Smooth muscle cell (in vitro differentiated cells): ENCODE measurements at regions not wholly inside any gene's neighbourhood (a gene's known extent, or its start where the extent isn't known, plus 50 kb on each side); places are given as distances from the start of the nearest gene placed in this dataset.

Experiments used
- DNase-seq: peaks from one replicate; lab custom pipeline; 2025; ENCODE audit not compliant: unreplicated experiment; lab: John Stamatoyannopoulos, UW
- H2AFZ ChIP-seq: fragments of 200-600 bp; sonication (generic); 2 replicates; pipeline ENCODE4 v1.6.0; 2016; ENCODE audit warnings: antibody characterized with exemption, low read depth, mild to moderate bottlenecking
- H3F3A ChIP-seq: fragments of 200-600 bp; sonication (generic); 2 replicates; pipeline ENCODE4 v1.6.0; 2017; ENCODE audit warnings: antibody characterized with exemption, low read depth
- H3K27ac ChIP-seq: fragments of 200-600 bp; sonication (generic); 2 replicates; pipeline ENCODE4 v1.5.1; 2016; ENCODE audit warnings: low read depth, mild to moderate bottlenecking
- H3K27me3 ChIP-seq: fragments of 200-600 bp; sonication (generic); 2 replicates; pipeline ENCODE4 v1.6.1; 2016; ENCODE audit warnings: low read depth, mild to moderate bottlenecking
- H3K36me3 ChIP-seq: fragments of 200-600 bp; sonication (generic); 2 replicates; pipeline ENCODE4 v1.5.1; 2016; ENCODE audit warnings: low read depth
- H3K4me1 ChIP-seq: fragments of 200-600 bp; sonication (generic); 2 replicates; pipeline ENCODE4 v1.5.1; 2016; ENCODE audit warnings: low read depth
- H3K4me2 ChIP-seq: fragments of 200-600 bp; sonication (generic); 2 replicates; pipeline ENCODE4 v1.6.0; 2016; ENCODE audit warnings: mild to moderate bottlenecking
- H3K4me3 ChIP-seq: fragments of 200-600 bp; sonication (generic); 2 replicates; pipeline ENCODE4 v1.5.1; 2016; ENCODE audit warnings: mild to moderate bottlenecking
- H3K79me2 ChIP-seq: fragments of 200-600 bp; sonication (generic); 2 replicates; pipeline ENCODE4 v1.6.0; 2016; ENCODE audit warnings: low read depth, mild to moderate bottlenecking
- H3K9ac ChIP-seq: fragments of 200-600 bp; sonication (generic); 2 replicates; pipeline ENCODE4 v1.6.0; 2016; ENCODE audit warnings: low read depth
- H3K9me3 ChIP-seq: fragments of 200-600 bp; sonication (generic); replicated peaks from 2 replicates; pipeline ENCODE4 v1.5.1; 2016; ENCODE audit warnings: low read depth
- H4K20me1 ChIP-seq: fragments of 200-600 bp; sonication (generic); 2 replicates; pipeline ENCODE4 v1.6.0; 2016; ENCODE audit warnings: low read depth
- CTCF ChIP-seq: fragments of 200-600 bp; sonication (generic); IDR thresholded peaks from 2 replicates; pipeline ENCODE4 v1.5.1; 2017; ENCODE audit warnings: borderline replicate concordance, mild to moderate bottlenecking, antibody characterized with exemption; ENCODE audit not compliant: insufficient read depth, poor library complexity, severe bottlenecking
- WGBS: methylation state at CpG from one replicate; pipeline ENCODE4 v1.1.7; 2016; ENCODE audit warnings: low lambda C conversion rate; 5-methylcytosine and 5-hydroxymethylcytosine counted together

DNA sequence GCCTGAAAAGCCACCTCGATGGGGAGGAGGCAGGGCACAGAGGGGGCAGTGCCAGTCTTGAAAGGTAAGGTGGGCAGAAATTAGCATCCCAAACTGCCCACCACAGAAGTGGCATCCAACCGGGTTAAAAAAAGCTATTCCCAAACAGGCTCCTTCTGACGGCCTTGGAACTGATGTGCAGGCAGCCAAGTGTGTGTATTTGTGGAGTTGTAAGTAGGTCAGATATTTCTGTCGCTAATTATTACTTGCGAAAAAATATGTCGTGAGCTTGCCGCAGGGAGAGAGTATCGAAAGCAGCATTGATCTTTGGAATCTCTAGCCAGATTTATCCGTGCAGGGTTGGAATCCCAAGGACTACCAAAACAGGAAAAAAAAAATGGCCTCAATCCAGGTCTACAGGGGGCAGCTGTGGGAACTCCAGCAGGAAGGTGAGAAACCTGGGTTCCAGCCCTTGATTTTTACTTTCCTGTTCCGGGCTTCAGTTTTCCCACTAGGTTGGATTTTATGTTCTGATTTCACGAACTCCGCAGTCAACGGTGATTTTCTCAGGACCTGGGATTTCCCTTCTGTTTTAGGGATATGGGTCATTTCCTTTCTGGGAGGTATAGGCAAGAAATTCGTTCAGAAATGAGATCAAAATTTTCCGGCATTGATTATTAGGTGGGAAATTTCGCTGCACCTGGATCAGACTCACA, 200.8 kb downstream of the RGS3 start:
- no peaks in the 10 kb centered on the region for H3F3A ChIP-seq

GRCh38 chr9:113665064-113665463, 201.5 kb downstream of the RGS3 start:
- Histone ChIP-seq H3K9me3 (no peaks in the 10 kb centered on the region), H3F3A (no peaks in the 10 kb centered on the region), H3K4me2 (no peak overlapping the region), H2AFZ (no peak overlapping the region), H3K79me2 (no peaks in the 10 kb centered on the region), H3K4me3 (no peak overlapping the region), H3K27ac (no peak overlapping the region), H4K20me1 (no peaks in the 10 kb centered on the region), H3K4me1 (no peaks in the 10 kb centered on the region), H3K27me3 (no peaks in the 10 kb centered on the region), H3K9ac (no peak overlapping the region), H3K36me3 (no peaks in the 10 kb centered on the region)
- TF ChIP-seq CTCF = no peak
- 100% methylated on average over 1 of the region's 1 CpG for WGBS
- DNase-seq = no peak

More for the DNA sequence above, 200.8 kb downstream of the RGS3 start:
- Histone ChIP-seq H3K27ac (no peak overlapping the region), H3K36me3 (no peaks in the 10 kb centered on the region), H3K9me3 (no peaks in the 10 kb centered on the region), H3K4me3 (no peak overlapping the region), H2AFZ (no peak overlapping the region), H3K79me2 (no peaks in the 10 kb centered on the region), H4K20me1 (no peaks in the 10 kb centered on the region), H3K9ac (no peak overlapping the region), H3K4me2 (no peak overlapping the region), H3K4me1 (no peaks in the 10 kb centered on the region), H3K27me3 (no peaks in the 10 kb centered on the region)
- no peak for TF ChIP-seq CTCF
- WGBS = 88% methylated on average over 16 of the region's 16 CpGs
- no peak for DNase-seq

DNA sequence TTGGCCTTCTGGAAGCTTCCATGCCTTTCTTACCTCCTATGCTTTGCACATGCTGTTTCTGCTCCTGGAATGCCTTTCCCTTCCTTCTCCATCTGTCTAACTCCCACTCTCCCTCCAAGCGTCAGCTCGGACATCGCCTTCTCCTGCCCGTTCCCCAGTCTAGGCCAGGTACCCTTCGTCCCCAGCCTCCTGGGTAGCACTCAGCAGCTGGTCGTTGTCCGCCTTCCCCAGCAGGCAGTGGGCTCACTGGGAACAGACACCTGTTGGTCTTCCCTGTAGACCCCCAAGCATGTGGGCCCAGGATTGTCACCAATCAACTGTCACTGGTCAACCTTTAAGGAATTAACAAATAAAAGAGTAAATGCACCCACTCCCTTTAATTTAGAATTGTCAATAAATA, 202.2 kb downstream of the RGS3 start:
- Histone ChIP-seq H3K4me3 (no peak overlapping the region), H4K20me1 (no peaks in the 10 kb centered on the region), H3K4me2 (no peak overlapping the region), H3K9me3 (no peaks in the 10 kb centered on the region), H3K4me1 (no peaks in the 10 kb centered on the region), H2AFZ (no peak overlapping the region), H3F3A (no peaks in the 10 kb centered on the region), H3K9ac (no peak overlapping the region), H3K36me3 (no peaks in the 10 kb centered on the region), H3K27me3 (no peaks in the 10 kb centered on the region), H3K79me2 (no peaks in the 10 kb centered on the region), H3K27ac (no peak overlapping the region)
- 89% methylated on average over 7 of the region's 7 CpGs for WGBS
- TF ChIP-seq CTCF = no peak
- no peak for DNase-seq

DNA sequence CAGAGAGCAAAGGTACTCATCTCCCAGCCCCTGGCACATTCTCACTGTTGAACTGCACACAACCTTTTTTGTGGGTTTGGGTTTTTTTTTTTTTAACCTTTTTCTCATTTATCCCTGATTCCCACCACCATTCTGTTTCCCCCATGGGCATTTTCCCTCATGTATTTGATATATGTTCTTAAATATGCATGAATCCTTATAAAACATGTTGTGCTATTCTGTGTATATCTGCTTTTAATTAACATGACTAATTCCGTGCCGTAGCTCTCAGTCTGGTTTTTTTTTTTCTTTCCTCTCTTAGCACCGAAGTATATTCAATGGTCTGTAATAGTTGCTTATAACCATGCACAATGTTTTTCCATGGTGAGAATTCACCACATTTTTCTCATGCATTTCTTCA, 204.5 kb downstream of the RGS3 start:
- H3K27me3 ChIP-seq = no peaks in the 10 kb centered on the region
- no peak overlapping the region for H3K4me2 ChIP-seq
- no peaks in the 10 kb centered on the region for H3K36me3 ChIP-seq
- H3K9ac ChIP-seq = no peak overlapping the region
- no peaks in the 10 kb centered on the region for H3K9me3 ChIP-seq
- no peak overlapping the region for H3K27ac ChIP-seq
- H3K4me3 ChIP-seq = no peak overlapping the region
- WGBS = 37% methylated on average over 3 of the region's 3 CpGs
- no peaks in the 10 kb centered on the region for H3K4me1 ChIP-seq
- H3K79me2 ChIP-seq = no peaks in the 10 kb centered on the region
- DNase-seq = no peak
- H4K20me1 ChIP-seq = no peaks in the 10 kb centered on the region
- H3F3A ChIP-seq = no peaks in the 10 kb centered on the region
- no peak overlapping the region for H2AFZ ChIP-seq
- TF ChIP-seq CTCF = no peak
